IPS-NIHi7 (cell line): ENCODE measurements at regions not wholly inside any gene's neighbourhood (a gene's known extent, or its start where the extent isn't known, plus 50 kb on each side); places are given as distances from the start of the nearest gene placed in this dataset.

Experiments
- DNase-seq: peaks from one replicate; pipeline ENCODE4 v3.0.0; 2012; ENCODE audit warnings: mixed read lengths; ENCODE audit errors: extremely low spot score

- DNase-seq, result no peak
Measured at GRCh38 chr4:146998157-146998556, 52.5 kb upstream of the TTC29 start.

GRCh38 chr4:147003956-147004809, 58.5 kb upstream of the TTC29 start:
- no peak for DNase-seq

- no peak for DNase-seq
Measured at GRCh38 chr4:147006229-147006628, 60.6 kb upstream of the TTC29 start.

- no peak for DNase-seq
Measured at GRCh38 chr4:147009875-147010274, 64.2 kb upstream of the TTC29 start.

GRCh38 chr4:147011411-147011810, 65.7 kb upstream of the TTC29 start:
- no peak for DNase-seq

GRCh38 chr4:147012059-147012707, 66.5 kb upstream of the TTC29 start:
- DNase-seq, result no peak

- DNase-seq, result no peak
Measured at GRCh38 chr4:147014946-147015345, 69.3 kb upstream of the TTC29 start.

GRCh38 chr4:147015491-147015890, 69.8 kb upstream of the TTC29 start:
- no peak for DNase-seq

- DNase-seq, result no peak
Measured at GRCh38 chr4:147017081-147017480, 71.4 kb upstream of the TTC29 start.

GRCh38 chr4:147019091-147019490, 73.4 kb upstream of the TTC29 start:
- DNase-seq, result peak; percentile 54

GRCh38 chr4:147020456-147020855, 74.8 kb upstream of the TTC29 start:
- DNase-seq, result no peak

GRCh38 chr4:147025042-147025441, 79.4 kb upstream of the TTC29 start:
- DNase-seq, result no peak

GRCh38 chr4:147029296-147029695, 83.6 kb upstream of the TTC29 start:
- no peak for DNase-seq

GRCh38 chr4:147034372-147034771, 88.7 kb upstream of the TTC29 start:
- no peak for DNase-seq

GRCh38 chr4:147037069-147037468, 91.4 kb upstream of the TTC29 start:
- no peak for DNase-seq

- no peak for DNase-seq
Measured at GRCh38 chr4:147039976-147040575, 94.4 kb upstream of the TTC29 start.

- DNase-seq, result no peak
Measured at GRCh38 chr4:147040874-147041273, 95.2 kb upstream of the TTC29 start.

GRCh38 chr4:147041376-147041775, 95.7 kb upstream of the TTC29 start:
- DNase-seq, result no peak

- DNase-seq, result no peak
Measured at GRCh38 chr4:147042046-147042445, 96.4 kb upstream of the TTC29 start.

GRCh38 chr4:147044241-147044640, 98.6 kb upstream of the TTC29 start:
- DNase-seq, result no peak

- DNase-seq, result no peak
Measured at GRCh38 chr4:147049946-147050345, 104.3 kb upstream of the TTC29 start.

GRCh38 chr4:147050356-147050765, 104.7 kb upstream of the TTC29 start:
- no peak for DNase-seq

- DNase-seq, result no peak
Measured at GRCh38 chr4:147052361-147052760, 106.7 kb upstream of the TTC29 start.
